Fibroblast of villous mesenchyme (primary cell): ENCODE measurements at regions not wholly inside any gene's neighbourhood (a gene's known extent, or its start where the extent isn't known, plus 50 kb on each side); places are given as distances from the start of the nearest gene placed in this dataset.

Experiments
- DNase-seq: peaks from one replicate; pipeline ENCODE4 v3.0.0-alpha.2; 2010; ENCODE audit warnings: low read depth
- H3K4me3 ChIP-seq: 2 replicates; pipeline ENCODE4 v1.5.1; 2011; ENCODE audit warnings: low read depth, mild to moderate bottlenecking, low read length
- TF ChIP-seq, protein P1 (sequence below): IDR thresholded peaks from 2 replicates; pipeline ENCODE4 v1.5.1; 2012; ENCODE audit warnings: low read depth, mild to moderate bottlenecking, low read length; ENCODE audit not compliant: insufficient read depth

GRCh38 chr12:74321381-74321780 is 216.3 kb upstream of the ATXN7L3B start:
- TF ChIP-seq, protein P1, sequence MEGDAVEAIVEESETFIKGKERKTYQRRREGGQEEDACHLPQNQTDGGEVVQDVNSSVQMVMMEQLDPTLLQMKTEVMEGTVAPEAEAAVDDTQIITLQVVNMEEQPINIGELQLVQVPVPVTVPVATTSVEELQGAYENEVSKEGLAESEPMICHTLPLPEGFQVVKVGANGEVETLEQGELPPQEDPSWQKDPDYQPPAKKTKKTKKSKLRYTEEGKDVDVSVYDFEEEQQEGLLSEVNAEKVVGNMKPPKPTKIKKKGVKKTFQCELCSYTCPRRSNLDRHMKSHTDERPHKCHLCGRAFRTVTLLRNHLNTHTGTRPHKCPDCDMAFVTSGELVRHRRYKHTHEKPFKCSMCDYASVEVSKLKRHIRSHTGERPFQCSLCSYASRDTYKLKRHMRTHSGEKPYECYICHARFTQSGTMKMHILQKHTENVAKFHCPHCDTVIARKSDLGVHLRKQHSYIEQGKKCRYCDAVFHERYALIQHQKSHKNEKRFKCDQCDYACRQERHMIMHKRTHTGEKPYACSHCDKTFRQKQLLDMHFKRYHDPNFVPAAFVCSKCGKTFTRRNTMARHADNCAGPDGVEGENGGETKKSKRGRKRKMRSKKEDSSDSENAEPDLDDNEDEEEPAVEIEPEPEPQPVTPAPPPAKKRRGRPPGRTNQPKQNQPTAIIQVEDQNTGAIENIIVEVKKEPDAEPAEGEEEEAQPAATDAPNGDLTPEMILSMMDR: no peak
- no peak overlapping the region for H3K4me3 ChIP-seq
- no peak for DNase-seq

DNA sequence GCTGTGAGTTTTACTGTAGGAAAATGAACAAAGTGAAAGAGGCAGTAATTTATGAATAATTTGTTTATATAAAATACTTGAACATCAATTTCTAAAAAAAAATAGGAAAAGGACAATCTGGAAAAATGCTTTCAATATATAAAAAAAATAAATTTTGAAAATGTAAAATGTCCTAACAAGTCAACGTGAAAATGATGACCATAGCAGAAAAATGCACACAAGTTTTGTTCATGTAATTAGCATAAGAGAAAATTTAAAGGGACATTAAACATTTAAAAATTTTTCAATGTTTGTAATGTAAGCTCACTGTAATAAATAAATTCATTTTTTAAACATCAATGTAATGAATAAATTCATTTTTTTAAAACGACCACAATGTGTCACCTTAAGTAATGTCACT is 214.8 kb upstream of the ATXN7L3B start:
- DNase-seq: no peak
- no peak overlapping the region for H3K4me3 ChIP-seq
- TF ChIP-seq, protein P1: no peak

- TF ChIP-seq, protein P1: no peak
- H3K4me3 ChIP-seq: no peak overlapping the region
- no peak for DNase-seq
Observed at GRCh38 chr12:74328623-74329022, 209.0 kb upstream of the ATXN7L3B start.

GRCh38 chr12:74334780-74335179 is 202.9 kb upstream of the ATXN7L3B start:
- H3K4me3 ChIP-seq: no peak overlapping the region
- peak; percentile 18 for DNase-seq

GRCh38 chr12:74337951-74338350 is 199.7 kb upstream of the ATXN7L3B start:
- H3K4me3 ChIP-seq: no peak overlapping the region
- peak; percentile 17 for DNase-seq
- TF ChIP-seq, protein P1: no peak

More at GRCh38 chr12:74334780-74335179, 202.9 kb upstream of the ATXN7L3B start:
- TF ChIP-seq, protein P1: no peak

DNA sequence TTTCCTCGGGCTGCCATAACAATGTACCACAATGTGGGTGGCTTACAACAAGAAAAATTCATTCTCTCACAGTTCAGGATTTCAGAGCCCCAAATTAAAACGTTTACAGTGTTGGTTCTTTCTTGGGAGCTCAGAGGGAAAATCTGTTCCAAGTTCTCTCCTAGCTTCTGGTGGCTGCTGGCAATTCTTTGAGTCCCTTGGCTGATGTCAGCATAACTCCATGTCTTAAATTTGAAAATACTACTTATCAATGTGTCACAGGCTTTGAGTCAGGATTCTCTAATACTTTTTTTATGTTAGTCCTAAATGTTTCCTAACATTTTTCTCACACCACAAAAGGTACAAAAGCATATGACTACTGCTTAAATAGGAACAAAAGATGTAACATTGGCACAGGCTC is 198.4 kb upstream of the ATXN7L3B start:
- no peak overlapping the region for H3K4me3 ChIP-seq
- no peak for DNase-seq
- TF ChIP-seq, protein P1: no peak

- peak; percentile 40 for DNase-seq
- no peak overlapping the region for H3K4me3 ChIP-seq
- TF ChIP-seq, protein P1: no peak
Observed at GRCh38 chr12:74349925-74350324, 187.7 kb upstream of the ATXN7L3B start.
